ENCODE measurements at regions not wholly inside any gene's neighbourhood (a gene's known extent, or its start where the extent isn't known, plus 50 kb on each side); places are given as distances from the start of the nearest gene placed in this dataset.

GRCh38 chr7:17672783-17673182 lies 267.5 kb downstream of the SNX13 start:
- Mint-ChIP-seq H3K9me3 (no peaks in the 10 kb centered on the region), H3K4me3 (no peak overlapping the region), H3K27ac (no peak overlapping the region), H3K4me1 (ENCODE audit: low read depth) (no peaks in the 10 kb centered on the region), H3K27me3 (peaks cover 1% of the 10 kb centered on the region), H3K36me3 (ENCODE audit: low read depth) (no peaks in the 10 kb centered on the region)
- DNase-seq: no peak
- POLR2A ChIA-PET: interaction anchor here (0.6 kb wide), 1 partner anchor 11 kb away, joined by 3 read pairs; no protein-coding TSS in a partner anchor
- no peak for ATAC-seq
- intact Hi-C loops (cut with micrococcal nuclease): no loop called here
- CTCF ChIA-PET: interaction anchor here (4.7 kb wide), 1 partner anchor 9 kb away, joined by 40 read pairs; no protein-coding TSS in a partner anchor
- TF ChIP-seq, protein P1, sequence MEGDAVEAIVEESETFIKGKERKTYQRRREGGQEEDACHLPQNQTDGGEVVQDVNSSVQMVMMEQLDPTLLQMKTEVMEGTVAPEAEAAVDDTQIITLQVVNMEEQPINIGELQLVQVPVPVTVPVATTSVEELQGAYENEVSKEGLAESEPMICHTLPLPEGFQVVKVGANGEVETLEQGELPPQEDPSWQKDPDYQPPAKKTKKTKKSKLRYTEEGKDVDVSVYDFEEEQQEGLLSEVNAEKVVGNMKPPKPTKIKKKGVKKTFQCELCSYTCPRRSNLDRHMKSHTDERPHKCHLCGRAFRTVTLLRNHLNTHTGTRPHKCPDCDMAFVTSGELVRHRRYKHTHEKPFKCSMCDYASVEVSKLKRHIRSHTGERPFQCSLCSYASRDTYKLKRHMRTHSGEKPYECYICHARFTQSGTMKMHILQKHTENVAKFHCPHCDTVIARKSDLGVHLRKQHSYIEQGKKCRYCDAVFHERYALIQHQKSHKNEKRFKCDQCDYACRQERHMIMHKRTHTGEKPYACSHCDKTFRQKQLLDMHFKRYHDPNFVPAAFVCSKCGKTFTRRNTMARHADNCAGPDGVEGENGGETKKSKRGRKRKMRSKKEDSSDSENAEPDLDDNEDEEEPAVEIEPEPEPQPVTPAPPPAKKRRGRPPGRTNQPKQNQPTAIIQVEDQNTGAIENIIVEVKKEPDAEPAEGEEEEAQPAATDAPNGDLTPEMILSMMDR (IDR thresholded peaks at IDR 0.05): no peak

GRCh38 chr7:17674166-17674942 lies 265.9 kb downstream of the SNX13 start:
- no peak overlapping the region for H3K4me3 Mint-ChIP-seq
- ChIA-PET CTCF (no interaction called here), POLR2A (no interaction called here)
- intact Hi-C loops (cut with micrococcal nuclease): no loop called here
- H3K27ac Mint-ChIP-seq: no peak overlapping the region
- TF ChIP-seq, protein P1 (IDR thresholded peaks at IDR 0.05): no peak
- H3K9me3 Mint-ChIP-seq: no peaks in the 10 kb centered on the region
- no peaks in the 10 kb centered on the region for H3K36me3 Mint-ChIP-seq (ENCODE audit: low read depth)
- H3K4me1 Mint-ChIP-seq (ENCODE audit: low read depth): no peaks in the 10 kb centered on the region
- DNase-seq: no peak
- peaks cover 1% of the 10 kb centered on the region for H3K27me3 Mint-ChIP-seq
- ATAC-seq: no peak

- no peaks in the 10 kb centered on the region for H3K9me3 Mint-ChIP-seq
- TF ChIP-seq, protein P1 (IDR thresholded peaks at IDR 0.05): no peak
- DNase-seq: no peak
- no peak overlapping the region for H3K27ac Mint-ChIP-seq
- H3K36me3 Mint-ChIP-seq (ENCODE audit: low read depth): no peaks in the 10 kb centered on the region
- no peak overlapping the region for H3K4me3 Mint-ChIP-seq
- H3K4me1 Mint-ChIP-seq (ENCODE audit: low read depth): no peaks in the 10 kb centered on the region
- intact Hi-C loops (cut with micrococcal nuclease): no loop called here
- CTCF ChIA-PET: no interaction called here
- peaks cover 1% of the 10 kb centered on the region for H3K27me3 Mint-ChIP-seq
- no peak for ATAC-seq
- POLR2A ChIA-PET: no interaction called here
Observed at GRCh38 chr7:17674943-17675608, 265.2 kb downstream of the SNX13 start.

- ATAC-seq: no peak
- Mint-ChIP-seq H3K4me1 (ENCODE audit: low read depth) (no peaks in the 10 kb centered on the region), H3K4me3 (no peak overlapping the region), H3K9me3 (no peaks in the 10 kb centered on the region), H3K27me3 (no peaks in the 10 kb centered on the region), H3K36me3 (ENCODE audit: low read depth) (no peaks in the 10 kb centered on the region), H3K27ac (no peak overlapping the region)
- TF ChIP-seq, protein P1 (IDR thresholded peaks at IDR 0.05): no peak
- no peak for DNase-seq
- ChIA-PET CTCF (interaction anchor here (0.7 to 0.8 kb wide), 2 partner anchors 9 to 760 kb away, joined by 3 read pairs; no protein-coding TSS in a partner anchor), POLR2A (no interaction called here)
- intact Hi-C loops (cut with micrococcal nuclease): no loop called here
Observed at GRCh38 chr7:17677408-17677807, 262.9 kb downstream of the SNX13 start.

- H3K4me1 Mint-ChIP-seq (ENCODE audit: low read depth): no peaks in the 10 kb centered on the region
- ChIA-PET CTCF (interaction anchor here (0.9 to 1.7 kb wide), 2 partner anchors 666 to 672 kb away, joined by 3 to 5 read pairs; no protein-coding TSS in a partner anchor), POLR2A (no interaction called here)
- no peak overlapping the region for H3K4me3 Mint-ChIP-seq
- H3K9me3 Mint-ChIP-seq: no peaks in the 10 kb centered on the region
- ATAC-seq (no peak), DNase-seq (no peak)
- intact Hi-C loops (cut with micrococcal nuclease): no loop called here
- H3K27ac Mint-ChIP-seq: no peak overlapping the region
- H3K36me3 Mint-ChIP-seq (ENCODE audit: low read depth): no peaks in the 10 kb centered on the region
- no peaks in the 10 kb centered on the region for H3K27me3 Mint-ChIP-seq
- TF ChIP-seq, protein P1 (IDR thresholded peaks at IDR 0.05): no peak
Observed at GRCh38 chr7:17678896-17679295, 261.4 kb downstream of the SNX13 start.
